ENCODE measurements at regions not wholly inside any gene's neighbourhood (a gene's known extent, or its start where the extent isn't known, plus 50 kb on each side); places are given as distances from the start of the nearest gene placed in this dataset.

DNA sequence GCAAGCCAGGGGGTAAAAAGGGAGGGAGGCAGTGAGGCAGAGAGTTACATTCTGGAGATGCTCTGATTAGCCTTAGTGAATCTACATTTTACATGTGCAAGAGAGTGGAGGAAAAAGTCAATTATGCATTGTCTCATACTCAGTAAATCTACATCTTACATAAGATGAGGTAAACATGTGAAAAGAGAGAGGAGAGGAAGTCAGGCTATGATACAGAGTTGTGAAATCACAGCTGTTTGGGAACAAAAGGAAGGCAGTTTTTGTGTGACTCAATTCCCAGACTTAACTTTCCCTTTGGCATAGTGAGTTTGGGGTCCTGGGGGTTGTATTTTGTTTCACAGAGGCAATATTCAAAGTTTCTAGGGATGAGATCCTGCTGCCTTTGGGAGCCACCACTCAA lies 67.8 kb downstream of the GP2 start:
- Mint-ChIP-seq H3K36me3 (ENCODE audit: insufficient read depth, unreplicated experiment) (no peaks in the 10 kb centered on the region), H3K4me1 (ENCODE audit: low read depth, unreplicated experiment) (no peaks in the 10 kb centered on the region), H3K9me3 (ENCODE audit: unreplicated experiment) (no peaks in the 10 kb centered on the region), H3K27me3 (ENCODE audit: insufficient read depth, unreplicated experiment) (peaks cover 14% of the 10 kb centered on the region), H3K4me3 (ENCODE audit: unreplicated experiment) (no peak overlapping the region), H3K27ac (ENCODE audit: unreplicated experiment) (no peak overlapping the region)
- Histone ChIP-seq H3K9me3 (no peaks in the 10 kb centered on the region), H3K27me3 (replicated peaks; ENCODE audit: control insufficient read depth, insufficient read depth, low read length) (no peaks in the 10 kb centered on the region), H3K4me3 (ENCODE audit: low read depth, low read length) (no peak overlapping the region), H3K36me3 (ENCODE audit: control insufficient read depth, insufficient read depth, low read length) (no peaks in the 10 kb centered on the region), H3K4me1 (no peaks in the 10 kb centered on the region)
- no peak for DNase-seq
- TF ChIP-seq, protein P1, sequence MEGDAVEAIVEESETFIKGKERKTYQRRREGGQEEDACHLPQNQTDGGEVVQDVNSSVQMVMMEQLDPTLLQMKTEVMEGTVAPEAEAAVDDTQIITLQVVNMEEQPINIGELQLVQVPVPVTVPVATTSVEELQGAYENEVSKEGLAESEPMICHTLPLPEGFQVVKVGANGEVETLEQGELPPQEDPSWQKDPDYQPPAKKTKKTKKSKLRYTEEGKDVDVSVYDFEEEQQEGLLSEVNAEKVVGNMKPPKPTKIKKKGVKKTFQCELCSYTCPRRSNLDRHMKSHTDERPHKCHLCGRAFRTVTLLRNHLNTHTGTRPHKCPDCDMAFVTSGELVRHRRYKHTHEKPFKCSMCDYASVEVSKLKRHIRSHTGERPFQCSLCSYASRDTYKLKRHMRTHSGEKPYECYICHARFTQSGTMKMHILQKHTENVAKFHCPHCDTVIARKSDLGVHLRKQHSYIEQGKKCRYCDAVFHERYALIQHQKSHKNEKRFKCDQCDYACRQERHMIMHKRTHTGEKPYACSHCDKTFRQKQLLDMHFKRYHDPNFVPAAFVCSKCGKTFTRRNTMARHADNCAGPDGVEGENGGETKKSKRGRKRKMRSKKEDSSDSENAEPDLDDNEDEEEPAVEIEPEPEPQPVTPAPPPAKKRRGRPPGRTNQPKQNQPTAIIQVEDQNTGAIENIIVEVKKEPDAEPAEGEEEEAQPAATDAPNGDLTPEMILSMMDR (IDR thresholded peaks at IDR 0.05; ENCODE audit: insufficient read depth in 1 of 2, low read depth in 1 of 2, low read length in 1 of 2, severe bottlenecking in 1 of 2, unreplicated experiment in 1 of 2): no peak
- CTCF ChIA-PET: no interaction called here
- POLR2A ChIA-PET: no interaction called here
- BruUV-seq (replicated peaks): no TSS peak
- intact Hi-C loops (cut with micrococcal nuclease; ENCODE audit: unreplicated experiment): no loop called here

GRCh38 chr16:20257234-20257633 lies 70.1 kb downstream of the GP2 start:
- Histone ChIP-seq H3K27me3 (replicated peaks; ENCODE audit: control insufficient read depth, insufficient read depth, low read length) (no peaks in the 10 kb centered on the region), H3K36me3 (ENCODE audit: control insufficient read depth, insufficient read depth, low read length) (no peaks in the 10 kb centered on the region), H3K9me3 (no peaks in the 10 kb centered on the region), H3K4me1 (no peaks in the 10 kb centered on the region), H3K4me3 (ENCODE audit: low read depth, low read length) (no peak overlapping the region)
- Mint-ChIP-seq H3K27ac (ENCODE audit: unreplicated experiment) (no peak overlapping the region), H3K9me3 (ENCODE audit: unreplicated experiment) (no peaks in the 10 kb centered on the region), H3K4me1 (ENCODE audit: low read depth, unreplicated experiment) (no peaks in the 10 kb centered on the region), H3K4me3 (ENCODE audit: unreplicated experiment) (no peak overlapping the region), H3K36me3 (ENCODE audit: insufficient read depth, unreplicated experiment) (no peaks in the 10 kb centered on the region), H3K27me3 (ENCODE audit: insufficient read depth, unreplicated experiment) (peaks cover 8% of the 10 kb centered on the region)
- ChIA-PET CTCF (no interaction called here), POLR2A (no interaction called here)
- no TSS peak for BruUV-seq (replicated peaks)
- intact Hi-C loops (cut with micrococcal nuclease; ENCODE audit: unreplicated experiment): no loop called here
- TF ChIP-seq, protein P1 (IDR thresholded peaks at IDR 0.05; ENCODE audit: insufficient read depth in 1 of 2, low read depth in 1 of 2, low read length in 1 of 2, severe bottlenecking in 1 of 2, unreplicated experiment in 1 of 2): no peak
- DNase-seq: no peak

- H3K36me3 ChIP-seq (ENCODE audit: control insufficient read depth, insufficient read depth, low read length): no peaks in the 10 kb centered on the region
- H3K27me3 Mint-ChIP-seq (ENCODE audit: insufficient read depth, unreplicated experiment): peaks cover 8% of the 10 kb centered on the region
- H3K4me1 ChIP-seq: no peaks in the 10 kb centered on the region
- H3K9me3 ChIP-seq: no peaks in the 10 kb centered on the region
- no peak overlapping the region for H3K27ac Mint-ChIP-seq (ENCODE audit: unreplicated experiment)
- POLR2A ChIA-PET: no interaction called here
- DNase-seq: no peak
- H3K4me3 ChIP-seq (ENCODE audit: low read depth, low read length): no peak overlapping the region
- BruUV-seq (replicated peaks): no TSS peak
- H3K4me3 Mint-ChIP-seq (ENCODE audit: unreplicated experiment): no peak overlapping the region
- H3K9me3 Mint-ChIP-seq (ENCODE audit: unreplicated experiment): no peaks in the 10 kb centered on the region
- CTCF ChIA-PET: no interaction called here
- no peaks in the 10 kb centered on the region for H3K4me1 Mint-ChIP-seq (ENCODE audit: low read depth, unreplicated experiment)
- no peaks in the 10 kb centered on the region for H3K36me3 Mint-ChIP-seq (ENCODE audit: insufficient read depth, unreplicated experiment)
- intact Hi-C loops (cut with micrococcal nuclease; ENCODE audit: unreplicated experiment): no loop called here
- TF ChIP-seq, protein P1 (IDR thresholded peaks at IDR 0.05; ENCODE audit: insufficient read depth in 1 of 2, low read depth in 1 of 2, low read length in 1 of 2, severe bottlenecking in 1 of 2, unreplicated experiment in 1 of 2): no peak
- no peaks in the 10 kb centered on the region for H3K27me3 ChIP-seq (replicated peaks; ENCODE audit: control insufficient read depth, insufficient read depth, low read length)
Observed at GRCh38 chr16:20255002-20255401, 72.3 kb downstream of the GP2 start.

All from Caco-2 (cell line).